ENCODE measurements at regions not wholly inside any gene's neighbourhood (a gene's known extent, or its start where the extent isn't known, plus 50 kb on each side); places are given as distances from the start of the nearest gene placed in this dataset.

DNA sequence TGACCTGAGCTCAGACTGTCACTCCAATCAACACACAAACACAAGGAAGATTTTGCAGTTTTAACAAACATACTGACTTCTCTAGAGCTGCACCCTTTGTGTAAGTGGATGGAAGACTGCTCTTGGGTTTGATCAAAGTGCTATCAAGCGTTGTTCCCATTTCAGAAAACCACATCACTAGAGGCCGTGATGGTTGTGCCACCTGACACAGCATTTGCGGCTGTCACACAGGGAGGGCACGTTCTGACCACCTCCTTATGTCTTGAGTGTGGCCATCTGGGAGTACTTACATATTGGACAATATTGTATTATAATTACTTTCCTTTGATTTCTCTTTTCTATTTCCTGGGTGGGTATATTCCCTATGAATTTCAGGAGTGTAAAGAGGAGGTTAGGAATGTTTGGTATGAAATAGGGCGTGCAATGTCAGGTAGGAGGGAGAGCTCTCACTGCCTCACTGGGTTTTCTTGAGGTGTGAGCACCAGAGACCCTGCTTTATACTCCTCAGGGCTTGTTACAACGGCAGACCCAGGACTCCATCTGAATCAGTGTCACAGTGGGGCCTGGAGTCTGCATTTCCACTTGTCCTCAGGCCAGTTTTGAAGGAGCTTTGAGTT lies 74.3 kb downstream of the SYNE3 start:
- DNase-seq: no peak

DNA sequence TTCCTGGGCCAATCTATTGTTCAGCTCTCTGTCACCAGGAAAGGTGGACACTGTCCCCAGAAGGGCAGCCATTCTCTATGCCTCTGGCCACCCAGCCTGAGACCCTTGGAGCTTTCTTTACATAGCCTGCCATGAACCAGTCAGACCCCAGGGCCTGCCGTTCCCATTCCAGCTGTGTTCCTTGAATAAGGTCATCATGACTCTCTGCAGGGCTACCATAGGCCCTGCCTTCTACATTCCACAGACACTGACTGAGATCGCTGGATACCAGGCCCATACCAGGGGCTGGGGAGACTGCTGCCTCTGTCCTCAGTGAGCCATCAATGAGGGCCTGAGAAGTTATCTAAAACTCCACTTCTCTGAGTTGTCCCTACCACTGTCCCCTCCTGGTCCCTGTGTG lies 75.5 kb downstream of the SYNE3 start:
- DNase-seq: no peak

DNA sequence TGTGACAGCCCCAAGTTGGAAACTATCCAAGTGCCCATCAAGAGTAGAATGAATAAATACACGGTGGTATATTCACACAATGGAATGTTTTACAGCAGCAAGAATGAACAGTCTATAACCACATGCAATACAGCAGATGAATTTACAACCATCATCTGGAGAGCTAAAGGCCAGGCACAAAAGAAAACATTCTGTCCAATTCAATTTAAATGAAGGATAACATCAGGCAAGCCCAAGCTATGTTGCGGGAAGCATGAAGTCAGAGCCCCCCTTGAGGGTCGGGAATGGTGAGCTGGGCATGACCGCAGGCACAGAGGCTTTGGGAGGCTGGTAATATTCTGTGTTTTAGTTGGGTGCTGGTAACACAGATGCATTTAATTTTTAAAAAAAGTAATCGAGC lies 76.0 kb downstream of the SYNE3 start:
- DNase-seq: no peak

DNA sequence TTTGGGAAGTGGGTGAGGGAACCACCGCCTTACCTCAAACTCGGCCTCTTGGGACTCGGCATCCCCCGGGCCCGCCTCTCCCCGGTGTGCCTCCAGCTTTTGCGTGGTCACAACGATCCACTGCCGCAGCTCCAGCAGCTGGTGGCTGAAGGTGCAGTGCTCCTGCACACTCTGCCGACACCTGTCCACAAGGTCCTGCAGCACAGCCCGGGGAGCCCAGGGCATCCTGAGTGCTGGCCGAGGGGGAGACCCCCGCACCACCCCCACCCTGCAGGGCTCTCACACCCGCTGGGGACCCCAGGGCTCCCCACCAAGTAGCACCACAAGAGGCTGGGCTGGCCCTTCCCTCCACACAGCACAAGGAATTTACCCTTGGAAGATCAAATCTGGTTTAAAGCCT lies 76.6 kb downstream of the SYNE3 start:
- DNase-seq: no peak

DNA sequence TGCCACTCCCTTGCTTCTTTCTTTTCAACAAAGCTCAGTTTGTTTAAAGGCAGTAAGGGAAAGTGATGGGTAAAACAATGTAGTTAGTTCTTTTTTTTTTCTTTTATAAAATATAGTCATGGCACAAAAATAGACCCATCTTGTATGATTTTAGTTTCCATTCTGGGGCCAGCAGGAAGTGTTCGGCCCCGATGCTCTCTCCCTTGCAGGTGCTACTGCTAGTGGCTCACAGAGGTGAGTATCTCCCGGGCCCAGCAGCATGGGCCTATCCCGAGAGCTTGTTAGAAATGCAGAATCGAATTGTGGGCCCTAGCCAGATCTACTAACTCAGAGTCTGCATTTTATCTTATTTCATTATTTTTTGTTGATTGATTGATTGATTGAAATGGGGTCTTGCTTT lies 78.7 kb downstream of the SYNE3 start:
- DNase-seq: no peak

DNA sequence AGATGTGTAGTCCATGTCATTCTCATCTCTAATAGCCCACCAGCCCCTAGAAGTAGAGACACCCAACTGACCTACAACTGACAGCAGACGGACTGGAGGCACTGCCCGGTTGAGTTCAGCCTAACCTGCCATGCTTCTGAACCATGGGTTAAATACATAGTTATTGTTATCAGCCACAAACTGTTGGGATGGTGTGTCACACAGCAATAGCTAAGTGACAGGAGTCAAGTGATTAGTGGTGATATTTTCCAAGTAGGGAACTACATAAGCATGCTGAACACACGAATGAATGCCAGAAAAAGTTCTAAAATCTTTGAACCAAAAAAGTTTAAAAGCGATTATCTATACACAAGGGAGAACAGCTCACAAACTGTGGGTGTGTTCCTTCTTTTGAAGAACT lies 80.1 kb downstream of the SYNE3 start:
- no peak for DNase-seq

DNA sequence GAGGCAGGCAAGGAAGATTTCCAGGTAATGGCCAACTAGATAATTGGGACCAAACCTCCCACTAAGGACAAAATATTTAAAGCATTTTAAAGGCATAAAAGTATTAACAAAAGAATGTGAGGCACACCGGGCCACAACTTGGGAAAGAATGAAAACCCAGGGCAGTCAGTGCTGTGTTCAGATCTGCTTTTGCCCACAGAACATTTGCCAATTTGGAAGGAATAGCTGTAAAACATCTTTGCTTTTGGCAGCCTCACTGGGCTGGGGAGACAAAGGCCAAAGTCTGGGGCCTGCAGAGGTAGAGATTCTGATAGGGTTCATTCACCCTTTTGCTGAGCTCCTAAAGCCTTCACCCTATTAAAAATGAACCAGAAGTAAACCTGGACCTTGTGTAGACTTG lies 82.3 kb downstream of the SYNE3 start:
- no peak for DNase-seq

DNA sequence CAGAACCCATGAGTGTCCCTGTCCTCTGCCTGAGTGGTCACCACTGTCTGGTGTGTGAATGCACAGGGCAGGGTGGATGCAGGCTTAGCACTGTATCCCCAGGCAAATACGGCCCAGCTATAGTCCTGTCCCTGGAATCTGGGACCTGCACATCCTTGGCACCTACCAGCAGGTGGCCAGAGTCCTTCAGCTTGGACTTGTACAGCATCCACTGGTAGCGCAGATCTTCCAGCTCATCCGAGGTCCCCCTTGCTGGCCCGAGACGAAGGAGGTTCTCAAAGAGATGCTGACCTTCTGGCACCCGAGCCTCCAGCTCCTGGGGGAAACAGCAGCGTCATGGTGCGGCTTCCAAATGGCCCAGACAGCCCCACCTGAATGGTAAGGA lies 83.4 kb downstream of the SYNE3 start:
- DNase-seq: no peak

DNA sequence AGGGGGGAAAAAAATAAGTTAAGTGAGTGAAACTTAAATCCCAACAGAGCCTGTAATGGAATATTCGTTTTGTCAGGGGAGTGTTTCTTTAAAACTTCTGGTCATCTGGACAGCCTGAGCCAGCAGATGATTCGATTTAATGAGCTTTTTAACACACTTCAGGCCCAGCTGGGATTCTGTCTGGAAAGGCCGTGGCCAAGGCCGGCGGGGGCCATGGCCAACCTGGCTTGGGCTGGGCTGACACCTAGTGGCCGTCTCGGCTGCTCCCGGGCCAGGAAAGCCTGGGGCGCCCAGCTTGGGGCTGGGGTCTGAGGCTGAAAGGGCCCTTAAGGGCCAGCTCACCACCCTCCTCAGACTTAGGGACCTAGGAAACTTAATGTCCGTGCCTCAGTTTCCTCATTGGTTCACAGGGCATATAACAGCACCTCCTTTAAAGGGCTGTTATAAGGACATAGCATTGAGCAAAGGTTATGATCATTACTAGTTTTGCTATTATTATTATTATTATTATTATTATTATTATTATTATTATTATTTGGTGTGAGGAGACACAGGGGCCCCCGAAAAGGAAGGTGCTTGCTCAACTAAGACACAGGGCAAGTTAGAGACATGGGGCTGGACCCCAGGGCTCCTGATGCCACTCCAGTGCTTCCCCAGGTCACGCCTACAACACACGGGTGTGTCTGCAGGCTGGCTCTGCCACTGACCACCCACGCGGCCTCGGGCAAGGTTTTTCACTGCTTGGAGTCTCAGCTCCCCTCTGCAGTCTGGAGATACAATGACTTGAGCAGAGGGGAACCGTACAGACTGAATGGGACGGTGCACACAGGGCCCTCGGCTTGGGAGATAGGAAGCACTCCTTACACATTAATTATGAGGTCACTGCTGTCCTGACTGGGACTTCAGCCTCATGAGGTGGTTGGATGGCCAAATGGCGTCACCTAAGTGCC lies 84.0 kb downstream of the SYNE3 start:
- peak; percentile 60 for DNase-seq

DNA sequence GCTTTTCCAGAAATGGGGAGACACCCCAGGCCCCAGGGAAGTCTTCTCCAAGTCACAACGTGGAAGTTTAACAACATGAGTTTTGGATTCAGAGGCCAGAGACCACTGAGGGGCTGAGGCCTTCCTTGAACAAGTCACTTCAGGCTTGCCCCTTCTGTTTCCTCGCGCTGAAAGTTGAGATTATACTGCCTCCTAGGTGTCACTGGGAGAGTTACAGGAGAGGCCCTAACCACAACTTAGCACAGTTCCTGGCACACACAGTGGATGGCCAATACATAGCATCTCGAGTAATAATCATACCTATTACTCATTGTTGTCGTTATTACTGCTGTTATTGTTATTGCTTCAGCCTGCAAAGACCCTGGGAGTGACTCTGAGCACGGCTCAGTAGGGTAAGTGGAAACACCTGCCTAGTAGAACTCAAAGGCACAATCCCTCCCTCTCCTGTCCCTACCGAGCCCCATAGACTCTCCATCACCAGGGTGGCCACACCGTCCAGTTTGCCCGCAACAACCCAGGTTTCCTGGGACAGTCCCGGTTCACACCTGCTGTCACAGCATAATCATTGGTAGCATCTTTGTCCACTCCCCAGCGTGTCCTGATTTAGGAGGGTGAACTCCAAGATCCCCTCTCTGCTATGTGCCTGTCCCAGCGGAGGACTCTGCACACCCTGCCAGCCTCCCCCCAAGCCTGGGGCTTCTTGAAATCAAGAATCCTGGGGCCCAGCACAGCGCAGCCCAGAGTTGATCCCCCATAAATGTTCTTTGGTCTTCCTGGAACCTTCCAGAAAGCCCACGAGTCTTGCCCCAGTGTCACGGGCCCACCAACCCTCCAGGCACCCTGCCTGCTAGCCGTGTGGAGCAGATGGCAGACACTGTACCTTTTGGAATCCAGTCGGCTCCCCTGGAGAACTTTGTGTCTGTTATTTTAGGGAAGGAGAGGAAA lies 85.0 kb downstream of the SYNE3 start:
- peak; percentile 24 for DNase-seq

DNA sequence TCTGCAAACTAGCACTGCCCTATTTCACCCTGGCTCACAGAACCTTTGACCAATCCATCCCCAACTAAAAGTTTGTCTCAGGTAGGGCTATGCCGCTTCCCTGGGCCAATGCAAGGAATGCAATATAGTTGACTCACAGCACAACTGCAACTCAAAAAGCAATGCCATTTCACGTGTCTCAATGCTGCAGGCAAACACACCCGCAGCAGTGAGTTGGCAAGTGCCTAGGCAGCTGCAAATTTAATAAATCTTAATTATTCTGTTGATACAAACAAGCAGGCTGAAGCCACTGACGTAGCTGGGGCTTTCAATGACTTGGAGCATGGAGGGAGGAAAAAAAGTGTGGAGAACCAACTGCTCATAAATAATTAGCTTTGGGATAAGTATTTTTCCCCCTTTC lies 87.9 kb downstream of the SYNE3 start:
- DNase-seq: no peak

DNA sequence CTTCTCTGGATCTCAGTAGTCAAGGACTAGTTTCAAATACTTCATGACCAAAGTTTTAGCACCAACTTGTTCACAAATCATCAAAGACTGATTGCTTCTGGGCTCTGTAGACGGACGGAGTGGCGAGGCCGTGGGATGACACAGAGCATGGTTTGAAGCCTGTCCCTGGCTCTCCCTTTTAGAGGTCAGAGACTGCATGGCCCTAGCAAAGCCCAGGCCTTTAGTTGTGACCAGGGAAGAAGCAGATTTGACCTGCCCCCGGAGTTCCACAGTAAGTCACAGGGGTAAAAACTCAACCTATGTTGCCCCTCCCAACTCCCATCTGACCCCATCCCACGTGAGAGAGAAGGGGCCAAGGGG lies 90.4 kb downstream of the SYNE3 start:
- no peak for DNase-seq

DNA sequence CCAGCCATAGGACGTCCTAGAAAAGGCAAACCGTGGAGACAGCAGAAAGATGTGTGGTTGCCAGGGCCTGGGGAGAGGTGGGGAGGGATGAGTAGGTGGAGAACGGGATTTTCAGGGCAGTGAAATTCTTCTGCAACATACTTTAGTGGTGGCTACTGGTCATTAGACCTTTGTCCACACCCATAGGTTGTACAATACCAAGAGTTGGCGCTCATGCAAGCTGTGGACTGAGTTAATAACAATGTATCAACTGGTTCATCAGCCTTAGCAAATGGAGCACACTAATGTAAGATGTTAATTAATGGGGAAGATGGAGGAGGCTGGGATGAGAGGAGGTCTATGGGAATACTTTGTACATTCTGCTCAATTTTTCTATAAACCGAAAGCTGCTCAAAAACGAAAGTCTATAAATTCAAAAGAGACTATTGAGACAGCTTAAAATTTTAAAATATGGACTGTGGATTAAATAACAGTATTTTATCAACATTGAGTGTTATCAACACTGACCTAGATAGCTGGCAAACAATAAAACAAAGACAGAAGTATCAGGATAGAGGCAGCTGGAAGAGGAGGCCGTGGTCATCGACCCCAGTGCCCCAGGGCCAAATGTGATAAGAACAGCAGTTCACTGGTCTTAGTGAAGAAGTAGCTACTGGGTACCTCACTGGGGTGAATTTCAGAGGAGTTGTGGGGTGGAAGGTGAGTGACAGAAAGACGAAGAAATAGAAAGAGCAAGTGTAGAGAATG lies 90.9 kb downstream of the SYNE3 start:
- no peak for DNase-seq

DNA sequence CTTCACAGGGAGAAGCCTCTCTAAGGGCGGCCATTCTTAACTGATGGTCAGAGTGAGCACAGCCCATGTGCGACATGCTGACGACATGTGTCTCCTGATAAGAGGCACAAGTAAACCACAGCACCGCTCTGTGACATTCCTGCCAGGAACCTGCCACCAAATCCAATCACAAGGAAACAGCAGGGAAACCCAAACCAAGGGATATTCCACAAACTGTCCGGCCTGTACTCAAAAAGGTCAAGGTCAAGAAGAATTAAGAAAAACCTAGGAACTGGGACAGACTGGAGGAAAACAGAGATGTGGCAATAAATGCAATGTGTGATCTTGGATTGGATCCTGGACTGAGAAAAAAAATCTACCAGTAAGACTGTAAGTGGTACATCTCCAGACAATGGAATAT lies 91.9 kb downstream of the SYNE3 start:
- DNase-seq: no peak

DNA sequence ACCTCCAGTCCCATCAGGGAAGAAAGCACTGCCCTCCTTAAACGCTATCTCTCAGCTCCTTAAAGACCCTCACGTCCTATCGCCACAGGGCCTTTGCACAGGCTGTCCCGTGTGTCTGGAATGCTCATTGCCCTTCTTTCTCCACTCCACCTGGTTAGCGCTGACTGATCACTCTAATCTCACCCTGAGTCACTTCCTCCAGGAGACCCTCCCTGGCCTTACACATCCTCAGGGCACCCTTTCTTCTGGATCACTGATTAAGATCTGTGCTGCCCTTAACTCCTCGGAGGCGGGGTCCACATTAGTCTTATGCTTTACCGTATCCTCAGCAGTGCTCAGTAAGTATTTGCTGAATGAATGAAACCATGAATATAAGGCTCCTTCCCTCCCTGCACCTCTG lies 94.7 kb downstream of the SYNE3 start:
- no peak for DNase-seq

DNA sequence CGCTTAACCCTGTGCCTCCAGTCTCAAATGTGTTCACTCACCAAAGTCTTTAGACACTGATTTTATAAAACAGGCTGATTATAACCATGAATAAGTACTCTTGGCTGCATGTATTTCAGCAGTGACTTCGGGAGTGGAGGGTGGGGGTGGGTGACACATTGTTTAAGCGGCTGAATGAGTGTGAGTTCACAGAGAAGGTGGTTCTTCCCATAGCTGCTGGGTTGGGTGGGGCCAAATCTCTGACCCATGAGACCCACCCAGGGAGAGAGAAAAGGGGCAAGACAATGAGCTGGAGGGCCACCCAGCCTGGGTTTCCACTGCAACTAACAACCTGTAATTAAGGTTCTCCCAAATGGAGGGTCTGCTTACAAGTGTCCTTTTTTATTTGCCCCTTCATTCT lies 96.4 kb downstream of the SYNE3 start:
- DNase-seq: no peak

DNA sequence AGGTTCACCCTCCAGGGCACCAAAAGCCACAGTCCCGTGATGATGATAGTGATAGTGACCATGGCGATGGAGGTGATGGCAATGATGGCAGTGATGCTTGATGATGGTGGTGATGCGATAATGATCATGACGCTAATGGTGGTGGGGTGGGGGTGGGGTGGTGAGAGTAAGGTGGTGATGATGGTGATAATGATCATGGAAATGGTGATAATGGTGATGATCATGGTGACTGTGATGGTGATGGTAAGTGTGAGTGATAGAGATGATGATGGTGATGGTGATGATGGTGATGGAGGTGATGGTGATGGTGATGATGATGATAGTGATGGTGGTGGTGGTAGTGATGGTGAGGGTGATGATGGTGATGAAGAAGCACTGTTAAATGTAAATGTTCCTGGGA lies 96.9 kb downstream of the SYNE3 start:
- no peak for DNase-seq

DNA sequence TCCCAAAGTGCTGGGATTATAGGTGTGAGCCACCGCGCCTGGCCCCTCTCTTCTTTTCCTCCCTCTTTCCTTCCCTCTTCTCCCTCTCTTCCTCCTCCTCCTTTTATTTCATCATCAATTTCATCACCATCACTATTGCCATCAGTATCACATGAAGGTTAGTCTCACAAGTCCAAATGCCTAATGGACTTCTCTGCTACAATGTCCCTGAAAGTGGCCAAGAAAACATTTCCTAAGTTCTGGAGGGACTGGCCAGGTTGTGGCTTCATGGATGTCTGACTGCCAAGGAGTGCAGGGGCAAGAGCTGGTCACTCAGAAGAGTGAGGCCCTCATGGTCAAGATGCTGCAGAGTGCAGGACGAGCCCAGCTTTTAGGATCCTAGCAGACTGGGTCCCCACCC lies 97.6 kb downstream of the SYNE3 start:
- no peak for DNase-seq

DNA sequence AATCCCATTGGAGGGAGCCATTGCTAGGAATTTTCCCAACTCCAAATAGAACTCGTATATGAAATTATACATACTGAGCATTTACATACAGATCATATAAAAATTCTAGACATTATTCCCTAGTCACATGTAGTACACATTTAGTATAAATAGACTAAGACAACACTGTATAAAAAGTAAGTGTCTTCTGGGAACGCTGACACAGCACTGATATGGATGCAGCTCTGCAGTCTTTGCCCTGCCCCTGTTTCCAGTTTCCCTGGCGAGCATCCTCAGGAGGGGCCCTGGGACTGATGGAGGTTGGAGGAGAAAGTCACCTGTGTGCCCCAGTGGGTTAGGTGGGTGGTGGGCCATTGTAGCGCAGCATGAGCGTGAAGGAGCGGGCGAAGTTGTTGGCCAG lies 97.8 kb upstream of the CLMN start:
- DNase-seq: no peak

DNA sequence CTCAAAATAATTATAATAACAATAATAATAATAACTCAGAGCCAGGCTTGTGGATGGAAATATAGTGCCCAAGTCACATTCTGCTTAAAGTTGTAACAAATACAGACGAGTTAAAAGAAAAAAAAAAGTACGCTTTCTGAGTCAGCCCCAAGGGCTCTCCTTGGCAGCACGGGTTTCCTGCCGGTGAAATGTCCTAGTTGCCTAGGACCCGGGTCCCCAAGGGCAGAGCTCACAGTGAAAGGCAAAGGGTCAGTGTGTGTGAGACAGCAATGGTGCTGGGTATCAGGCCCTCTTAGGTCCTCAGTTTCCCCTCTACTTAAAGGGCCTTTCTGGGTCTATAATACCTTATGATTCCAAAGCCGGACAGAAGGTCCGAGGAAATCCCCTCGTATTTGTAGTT lies 96.3 kb upstream of the CLMN start:
- DNase-seq: no peak

DNA sequence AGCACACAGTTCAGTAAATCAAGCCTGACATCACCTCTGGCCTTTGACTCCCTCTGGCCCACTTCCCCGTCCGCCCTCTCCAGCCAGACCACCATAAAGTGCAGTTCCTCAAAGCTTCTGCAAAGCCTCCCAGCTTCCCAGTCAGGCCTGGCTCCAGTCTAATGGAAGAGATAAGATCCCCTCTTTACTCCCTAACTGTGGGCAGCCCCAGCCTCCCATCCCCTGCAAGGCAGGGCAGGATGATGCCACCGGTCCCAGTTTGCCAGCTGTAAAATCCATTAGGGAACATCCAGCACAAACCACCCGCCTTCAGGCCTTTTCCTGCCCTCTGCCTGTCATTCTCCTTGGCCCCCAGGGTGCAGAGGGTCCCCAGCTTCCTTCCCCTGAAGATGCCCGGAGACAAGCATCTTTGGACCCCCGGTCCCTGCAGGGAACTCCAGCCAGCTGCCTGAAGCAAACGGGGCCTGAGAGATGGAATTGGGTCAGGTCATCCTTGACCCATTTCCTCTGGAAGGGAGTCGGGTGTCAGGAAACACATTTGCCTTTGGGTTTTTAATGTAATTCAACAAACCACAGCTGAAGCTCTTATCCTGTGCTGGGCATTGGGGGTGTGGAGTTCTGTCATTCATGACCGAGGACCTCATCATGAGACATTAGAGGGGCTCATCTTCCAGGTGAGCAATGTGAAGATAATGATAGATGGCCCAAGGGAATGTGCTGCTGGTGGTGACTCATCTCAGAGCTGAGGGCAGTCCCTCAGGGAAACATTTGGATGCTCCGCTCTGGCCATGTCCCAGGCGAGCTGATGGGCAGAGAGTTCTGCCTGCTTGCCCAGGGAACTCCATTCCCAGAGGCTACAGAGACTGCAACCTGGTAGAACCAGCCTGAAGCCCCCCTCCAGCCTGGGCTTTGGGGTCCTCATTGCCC lies 93.8 kb upstream of the CLMN start:
- no peak for DNase-seq

Measured in muscle of arm (tissue), 1 donor.